Umbilical cord (tissue), 1 donor: ENCODE measurements at regions not wholly inside any gene's neighbourhood (a gene's known extent, or its start where the extent isn't known, plus 50 kb on each side); places are given as distances from the start of the nearest gene placed in this dataset.
A peak's percentile ranks its signal among the peaks of the same experiment; 100 is the strongest.

ENCODE experiments used
- DNase-seq: peaks from one replicate; pipeline ENCODE4 v3.0.0-alpha.2; 2015; ENCODE audit warnings: low spot score

DNA sequence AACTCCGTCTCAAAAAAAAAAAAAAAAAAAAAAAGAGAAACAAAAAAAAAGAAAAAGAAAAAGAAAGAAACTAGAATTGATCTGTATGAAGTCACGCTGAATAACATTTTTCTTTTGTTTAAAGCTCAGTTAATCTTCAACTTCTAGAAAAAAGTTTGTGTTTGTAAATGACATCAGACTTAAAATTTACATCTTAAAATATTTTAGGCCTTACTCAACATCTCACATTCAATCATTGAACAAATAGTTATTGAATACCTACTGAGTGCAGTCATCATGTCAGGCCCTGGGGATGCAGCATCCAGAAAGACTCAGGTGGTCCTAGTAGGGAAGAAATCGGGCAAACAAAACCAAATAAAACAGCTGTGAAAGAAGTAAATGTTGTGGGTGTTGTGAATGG lies 292.3 kb upstream of the FANCL start:
- DNase-seq: no peak

DNA sequence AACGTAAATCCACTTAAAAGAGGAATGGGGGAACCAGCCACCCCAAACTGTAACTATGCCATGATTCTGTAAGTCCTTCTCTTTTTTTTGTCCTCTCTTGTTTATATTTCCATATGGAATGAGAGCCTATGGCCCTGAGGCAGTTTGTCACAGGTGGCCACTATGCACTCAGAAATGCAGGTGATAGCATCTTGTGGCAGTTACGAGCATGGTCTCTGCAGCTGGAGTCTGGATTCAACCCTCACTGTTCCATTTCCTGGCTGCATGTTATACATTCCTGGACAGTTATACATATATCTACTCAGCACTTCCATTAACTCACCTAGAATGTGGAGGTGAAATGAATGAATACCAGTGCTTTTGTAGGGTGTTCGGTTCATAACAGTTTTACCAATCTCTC lies 291.5 kb upstream of the FANCL start:
- no peak for DNase-seq

- DNase-seq: no peak
These were observed 286.5 kb upstream of the FANCL start for GRCh38 chr2:58527647-58528046.

- no peak for DNase-seq
These were observed 280.9 kb upstream of the FANCL start for GRCh38 chr2:58521803-58522554.

DNA sequence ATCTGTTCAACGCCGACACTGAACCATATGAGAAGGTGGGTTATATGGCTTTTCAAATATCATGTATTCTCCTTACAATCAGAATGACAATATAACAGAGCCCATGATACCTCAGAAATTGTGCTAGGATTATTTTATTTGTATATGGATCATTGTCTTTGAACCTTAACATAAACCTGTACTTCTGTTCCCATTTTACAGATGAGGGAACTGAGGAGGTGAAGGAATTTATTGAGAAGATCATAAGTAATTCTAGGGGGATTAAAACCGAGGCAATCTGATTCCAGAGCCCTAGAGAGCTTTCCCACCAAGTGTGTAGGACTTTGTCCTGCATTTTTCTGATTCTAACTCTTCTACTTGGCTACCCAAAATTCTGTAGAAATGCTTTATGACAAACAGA lies 279.8 kb upstream of the FANCL start:
- DNase-seq: no peak

GRCh38 chr2:58517881-58518280 lies 276.8 kb upstream of the FANCL start:
- DNase-seq: no peak

DNA sequence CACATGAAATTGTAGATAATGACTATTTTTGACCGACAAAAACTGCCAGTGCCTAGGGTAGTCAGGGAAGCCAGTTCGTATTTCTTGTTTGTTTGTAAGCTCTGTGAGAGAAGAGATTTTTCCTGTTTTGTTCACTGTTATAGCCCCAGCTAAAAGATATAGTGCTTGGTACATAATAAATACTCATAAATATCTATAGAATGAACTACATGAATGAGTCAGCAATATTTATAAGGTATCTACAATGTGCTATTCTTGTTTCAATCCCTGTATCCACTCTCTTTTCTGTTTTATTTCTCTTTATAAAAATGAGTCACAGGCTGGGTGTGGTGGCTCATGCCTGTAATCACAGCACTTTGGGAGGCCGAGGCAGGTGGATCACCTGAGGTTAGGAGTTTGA lies 275.6 kb upstream of the FANCL start:
- no peak for DNase-seq

- DNase-seq: no peak
These were observed 274.9 kb upstream of the FANCL start for GRCh38 chr2:58515827-58516573.

GRCh38 chr2:58514252-58514651 lies 273.1 kb upstream of the FANCL start:
- no peak for DNase-seq

DNA sequence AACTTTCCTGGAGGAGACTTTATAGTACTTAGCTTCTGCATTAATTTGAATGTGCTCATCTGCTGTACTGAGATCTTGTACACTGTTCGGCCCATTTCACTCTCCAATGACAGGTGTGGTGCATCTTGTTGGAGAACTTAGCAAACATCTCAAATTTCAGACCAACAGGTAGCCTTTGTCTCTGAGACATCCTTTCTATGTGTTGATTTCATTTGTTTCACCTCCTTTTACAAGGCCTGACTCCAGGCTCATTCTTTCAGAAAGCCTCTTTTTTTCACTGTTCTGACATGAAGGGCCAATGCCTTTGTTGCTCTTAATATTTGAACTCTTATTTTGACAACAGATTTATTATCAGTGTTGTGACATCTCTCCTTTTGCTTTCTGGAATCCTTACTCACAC lies 271.8 kb upstream of the FANCL start:
- no peak for DNase-seq

GRCh38 chr2:58508006-58508405 lies 266.9 kb upstream of the FANCL start:
- DNase-seq: no peak

DNA sequence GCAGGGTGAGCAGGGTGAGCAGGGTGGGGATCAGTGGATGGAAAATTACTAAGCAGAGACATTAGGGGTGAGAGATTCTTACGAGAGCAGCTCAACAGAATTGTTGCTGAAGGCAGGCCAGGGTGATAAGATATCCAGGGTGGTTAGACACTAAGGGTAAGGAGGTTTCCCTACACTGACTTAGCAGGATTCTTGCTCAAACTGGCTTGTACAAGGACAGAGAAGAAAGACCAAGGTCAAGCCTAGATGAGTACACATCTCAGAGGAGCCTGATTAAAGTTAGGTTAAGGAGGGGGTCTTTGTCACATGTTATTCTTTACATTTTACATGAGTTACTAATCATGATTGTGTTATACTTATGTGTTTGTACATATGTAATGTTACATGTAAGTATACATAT lies 262.8 kb upstream of the FANCL start:
- DNase-seq: no peak

GRCh38 chr2:58502931-58503330 lies 261.8 kb upstream of the FANCL start:
- no peak for DNase-seq

GRCh38 chr2:58501371-58502160 lies 260.4 kb upstream of the FANCL start:
- no peak for DNase-seq

GRCh38 chr2:58497168-58497567 lies 256.0 kb upstream of the FANCL start:
- peak; percentile 54 for DNase-seq

- DNase-seq: peak; percentile 69
These were observed 254.7 kb upstream of the FANCL start for GRCh38 chr2:58495806-58496205.

DNA sequence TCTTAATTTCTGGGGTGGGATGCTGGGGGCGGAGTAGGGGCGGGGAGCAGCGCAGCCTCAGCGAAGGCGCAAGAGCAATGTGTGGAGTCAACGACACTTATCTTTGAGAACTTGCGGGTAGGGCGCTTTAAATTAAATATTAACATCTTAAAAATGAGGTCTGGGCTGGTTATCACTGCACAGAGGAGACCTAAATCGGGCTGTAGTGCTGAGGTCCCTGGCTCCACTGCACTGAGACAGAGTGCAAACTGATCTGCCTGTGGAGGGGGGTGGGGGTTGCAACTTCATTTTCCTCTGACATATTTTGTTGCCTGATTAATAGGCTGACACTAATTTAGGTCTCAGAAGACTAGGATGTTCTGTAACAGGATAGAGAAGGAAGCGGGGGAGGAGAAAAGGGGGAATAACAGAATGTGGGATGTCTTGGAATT lies 253.0 kb upstream of the FANCL start:
- no peak for DNase-seq

- no peak for DNase-seq
These were observed 243.5 kb upstream of the FANCL start for GRCh38 chr2:58484629-58485028.

DNA sequence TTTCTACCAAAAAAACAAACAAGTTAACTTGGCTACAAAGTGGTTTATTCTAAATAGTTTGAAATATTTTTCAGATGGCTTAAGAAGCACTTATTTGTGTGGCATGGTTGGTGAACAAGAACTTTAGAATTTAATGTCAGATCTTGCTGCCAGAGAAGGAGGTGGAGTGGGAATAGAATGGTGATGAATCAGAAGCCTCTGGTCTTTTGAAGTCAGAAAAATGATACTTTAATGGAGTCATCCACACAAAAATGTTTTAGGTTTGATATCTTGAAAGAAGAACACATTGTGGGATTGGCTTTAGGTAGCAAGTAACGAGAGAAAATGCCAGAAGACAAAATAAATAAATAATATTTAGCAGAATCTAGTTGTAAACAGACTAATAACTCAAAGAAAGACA lies 243.1 kb upstream of the FANCL start:
- peak; percentile 54 for DNase-seq

GRCh38 chr2:58483307-58483706 lies 242.2 kb upstream of the FANCL start:
- DNase-seq: no peak

DNA sequence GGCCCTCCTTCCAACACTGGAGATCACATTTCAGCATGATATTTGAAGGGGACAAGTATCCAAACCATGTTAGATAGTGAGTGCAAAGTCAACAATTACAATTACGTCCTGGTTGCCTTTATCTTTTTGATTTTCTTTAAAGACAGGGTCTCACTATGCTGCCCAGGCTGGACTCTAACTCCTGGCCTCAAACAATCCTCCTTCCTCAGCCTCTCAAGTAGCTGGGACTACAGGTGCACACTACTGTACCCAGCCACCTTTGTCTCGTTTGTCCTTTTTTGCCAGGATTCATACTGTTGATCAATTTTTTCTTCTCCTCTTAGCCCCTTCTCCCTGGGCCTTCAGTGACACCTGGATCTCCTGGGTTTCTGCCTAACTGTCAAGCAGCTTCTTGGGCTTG lies 240.5 kb upstream of the FANCL start:
- no peak for DNase-seq

- DNase-seq: peak; percentile 8
These were observed 239.0 kb upstream of the FANCL start for GRCh38 chr2:58480141-58480540.
